ENCODE measurements at regions not wholly inside any gene's neighbourhood (a gene's known extent, or its start where the extent isn't known, plus 50 kb on each side); places are given as distances from the start of the nearest gene placed in this dataset.
A peak's percentile ranks its signal among the peaks of the same experiment; 100 is the strongest.

GRCh38 chr5:159765135-159765433 lies 151.2 kb upstream of the ADRA1B start:
- Histone ChIP-seq H4K20me1 (ENCODE audit: insufficient read depth, low read length) (no peaks in the 10 kb centered on the region), H3K4me2 (ENCODE audit: insufficient read depth, low read length) (no peak overlapping the region), H3K79me2 (ENCODE audit: insufficient read depth, low read length) (no peaks in the 10 kb centered on the region), H3K4me3 (ENCODE audit: low read depth in 1 of 2, low read length in 2 of 2) (no peak overlapping the region), H2AFZ (ENCODE audit: low read depth, low read length) (no peak overlapping the region), H3K9ac (ENCODE audit: low read depth, low read length) (no peak overlapping the region), H3K27me3 (ENCODE audit: insufficient read depth, low read length, poor library complexity) (no peaks in the 10 kb centered on the region), H3K9me3 (ENCODE audit: insufficient read depth, low read length, severe bottlenecking) (no peaks in the 10 kb centered on the region), H3K27ac (ENCODE audit: low read length) (no peak overlapping the region), H3K36me3 (ENCODE audit: insufficient read depth, low read length) (no peaks in the 10 kb centered on the region), H3K4me1 (ENCODE audit: insufficient read depth, low read length) (peaks cover 17% of the 10 kb centered on the region)
- ATAC-seq (ENCODE audit: insufficient read depth, low read depth) (no peak), DNase-seq (no peak)
- TF ChIP-seq EZH2 (IDR thresholded peaks at IDR 0.05; ENCODE audit: borderline replicate concordance, low read depth, low read length, severe bottlenecking): no peak

GRCh38 chr5:159765760-159766517 lies 150.3 kb upstream of the ADRA1B start:
- no peak for ATAC-seq (ENCODE audit: insufficient read depth, low read depth)
- H3K4me2 ChIP-seq (ENCODE audit: insufficient read depth, low read length): no peak overlapping the region
- H3K4me3 ChIP-seq (ENCODE audit: low read depth in 1 of 2, low read length in 2 of 2): no peak overlapping the region
- H3K9ac ChIP-seq (ENCODE audit: low read depth, low read length): no peak overlapping the region
- no peak for TF ChIP-seq CTCF (IDR thresholded peaks at IDR 0.05; ENCODE audit: borderline replicate concordance, extremely low read depth, low read length, poor library complexity, severe bottlenecking)
- no peak for TF ChIP-seq EZH2 (IDR thresholded peaks at IDR 0.05; ENCODE audit: borderline replicate concordance, low read depth, low read length, severe bottlenecking)
- no peaks in the 10 kb centered on the region for H3K79me2 ChIP-seq (ENCODE audit: insufficient read depth, low read length)
- H3K27me3 ChIP-seq (ENCODE audit: insufficient read depth, low read length, poor library complexity): no peaks in the 10 kb centered on the region
- no peaks in the 10 kb centered on the region for H4K20me1 ChIP-seq (ENCODE audit: insufficient read depth, low read length)
- no peaks in the 10 kb centered on the region for H3K36me3 ChIP-seq (ENCODE audit: insufficient read depth, low read length)
- H3K27ac ChIP-seq (ENCODE audit: low read length): no peak overlapping the region
- no peaks in the 10 kb centered on the region for H3K9me3 ChIP-seq (ENCODE audit: insufficient read depth, low read length, severe bottlenecking)
- no peak for DNase-seq
- peaks cover 17% of the 10 kb centered on the region for H3K4me1 ChIP-seq (ENCODE audit: insufficient read depth, low read length)
- H2AFZ ChIP-seq (ENCODE audit: low read depth, low read length): no peak overlapping the region

GRCh38 chr5:159768243-159768642 lies 148.0 kb upstream of the ADRA1B start:
- no peak overlapping the region for H3K27ac ChIP-seq (ENCODE audit: low read length)
- H3K27me3 ChIP-seq (ENCODE audit: insufficient read depth, low read length, poor library complexity): no peaks in the 10 kb centered on the region
- H3K4me2 ChIP-seq (ENCODE audit: insufficient read depth, low read length): no peak overlapping the region
- ATAC-seq (ENCODE audit: insufficient read depth, low read depth) (no peak), DNase-seq (no peak)
- H3K9ac ChIP-seq (ENCODE audit: low read depth, low read length): no peak overlapping the region
- no peaks in the 10 kb centered on the region for H3K36me3 ChIP-seq (ENCODE audit: insufficient read depth, low read length)
- H3K9me3 ChIP-seq (ENCODE audit: insufficient read depth, low read length, severe bottlenecking): no peaks in the 10 kb centered on the region
- no peak overlapping the region for H2AFZ ChIP-seq (ENCODE audit: low read depth, low read length)
- H4K20me1 ChIP-seq (ENCODE audit: insufficient read depth, low read length): no peaks in the 10 kb centered on the region
- H3K79me2 ChIP-seq (ENCODE audit: insufficient read depth, low read length): no peaks in the 10 kb centered on the region
- H3K4me3 ChIP-seq (ENCODE audit: low read depth in 1 of 2, low read length in 2 of 2): no peak overlapping the region
- TF ChIP-seq EZH2 (IDR thresholded peaks at IDR 0.05; ENCODE audit: borderline replicate concordance, low read depth, low read length, severe bottlenecking) (no peak), CTCF (IDR thresholded peaks at IDR 0.05; ENCODE audit: borderline replicate concordance, extremely low read depth, low read length, poor library complexity, severe bottlenecking) (no peak)
- H3K4me1 ChIP-seq (ENCODE audit: insufficient read depth, low read length): peaks cover 28% of the 10 kb centered on the region

GRCh38 chr5:159772698-159773061 lies 143.6 kb upstream of the ADRA1B start:
- peaks cover 24% of the 10 kb centered on the region for H3K4me1 ChIP-seq (ENCODE audit: insufficient read depth, low read length)
- no peaks in the 10 kb centered on the region for H3K36me3 ChIP-seq (ENCODE audit: insufficient read depth, low read length)
- no peaks in the 10 kb centered on the region for H3K79me2 ChIP-seq (ENCODE audit: insufficient read depth, low read length)
- peak overlapping the region; percentile 69 for H2AFZ ChIP-seq (ENCODE audit: low read depth, low read length)
- peak overlapping the region; percentile 55 for H3K9ac ChIP-seq (ENCODE audit: low read depth, low read length)
- H3K4me3 ChIP-seq (ENCODE audit: low read depth in 1 of 2, low read length in 2 of 2): peak overlapping the region in 1 of 2 experiments; percentile 50; a peak in 3 of 4 replicates
- H3K4me2 ChIP-seq (ENCODE audit: insufficient read depth, low read length): peak overlapping the region; percentile 80
- ATAC-seq (ENCODE audit: insufficient read depth, low read depth) (no peak), DNase-seq (no peak)
- no peak for TF ChIP-seq EZH2 (IDR thresholded peaks at IDR 0.05; ENCODE audit: borderline replicate concordance, low read depth, low read length, severe bottlenecking)
- TF ChIP-seq CTCF (IDR thresholded peaks at IDR 0.05; ENCODE audit: borderline replicate concordance, extremely low read depth, low read length, poor library complexity, severe bottlenecking): no peak
- no peaks in the 10 kb centered on the region for H3K27me3 ChIP-seq (ENCODE audit: insufficient read depth, low read length, poor library complexity)
- H4K20me1 ChIP-seq (ENCODE audit: insufficient read depth, low read length): no peaks in the 10 kb centered on the region
- H3K9me3 ChIP-seq (ENCODE audit: insufficient read depth, low read length, severe bottlenecking): no peaks in the 10 kb centered on the region
- H3K27ac ChIP-seq (ENCODE audit: low read length): peak overlapping the region; percentile 61
